H1 (cell line): ENCODE measurements at regions not wholly inside any gene's neighbourhood (a gene's known extent, or its start where the extent isn't known, plus 50 kb on each side); places are given as distances from the start of the nearest gene placed in this dataset.

Source experiments
- CTCF ChIA-PET: fragments of 300-600 bp; sonication (Branson Sonifier 250); formaldehyde crosslinking; loops from one replicate; lab custom pipeline; 2021; ENCODE audit not compliant: partially characterized antibody; lab: Charles Lee
- POLR2A ChIA-PET: fragments of 300-600 bp; sonication (Branson Sonifier 250); formaldehyde crosslinking; loops from one replicate; lab custom pipeline; 2021; ENCODE audit warnings: inconsistent platforms; ENCODE audit not compliant: partially characterized antibody; lab: Charles Lee
- DNase-seq, 2 experiments: peaks; one replicate each; pipeline versions ENCODE4 v3.0.0 to v3.0.0-alpha.2; 2010 to 2022; ENCODE audit warnings: low spot score in 2 of 2, low read depth in 1 of 2, mixed read lengths in 1 of 2
- FAIRE-seq: peaks from 2 replicates; lab custom pipeline; 2011; peaks lifted over from hg19 to GRCh38; lab: Jason Lieb, UNC
- H2AFZ ChIP-seq: 2 replicates; pipeline ENCODE4 v1.8.1; 2012; ENCODE audit warnings: low read length, inconsistent platforms
- H2AK5ac ChIP-seq: 2 replicates; pipeline ENCODE4 v1.6.1; 2013; ENCODE audit warnings: low read depth, low read length
- H2BK120ac ChIP-seq: replicated peaks from 2 replicates; pipeline ENCODE3; 2013; ENCODE audit warnings: low read depth, low read length, inconsistent platforms
- H2BK12ac ChIP-seq: 2 replicates; pipeline ENCODE4 v1.6.1; 2013; ENCODE audit warnings: low read depth, low read length
- H2BK15ac ChIP-seq: 2 replicates; pipeline ENCODE4 v1.6.1; 2013; ENCODE audit warnings: low read length
- H2BK20ac ChIP-seq: 2 replicates; pipeline ENCODE4 v1.6.1; 2013; ENCODE audit warnings: low read length
- H2BK5ac ChIP-seq: 2 replicates; pipeline ENCODE4 v1.6.1; 2013; ENCODE audit warnings: low read depth, low read length
- H3K14ac ChIP-seq: 2 replicates; pipeline ENCODE4 v1.6.1; 2013; ENCODE audit warnings: inconsistent platforms; ENCODE audit not compliant: insufficient read length
- H3K18ac ChIP-seq: 2 replicates; pipeline ENCODE4 v1.6.1; 2013; ENCODE audit warnings: low read length; ENCODE audit errors: extremely low read depth
- H3K23ac ChIP-seq: 2 replicates; pipeline ENCODE4 v1.6.1; 2013; ENCODE audit warnings: inconsistent platforms; ENCODE audit not compliant: insufficient read length
- H3K23me2 ChIP-seq: 2 replicates; pipeline ENCODE4 v1.6.1; 2013; ENCODE audit warnings: low read depth, low read length
- H3K27ac ChIP-seq: 2 replicates; pipeline ENCODE4 v1.6.1; 2011; ENCODE audit warnings: low read depth, low read length, inconsistent platforms
- H3K27me3 ChIP-seq, 4 experiments: replicated peaks in 1 of 4; 1 replicate in 1 of 4; 2 replicates in 3 of 4; pipeline versions ENCODE4 v1.6.1 to v1.8.1; 2011 to 2013; ENCODE audit warnings: low read length in 3 of 4, mild to moderate bottlenecking in 3 of 4, inconsistent platforms in 2 of 4, mixed read lengths in 2 of 4, moderate library complexity in 1 of 4; ENCODE audit not compliant: control insufficient read depth in 3 of 4, insufficient read depth in 3 of 4; ENCODE audit errors: extremely low read depth in 1 of 4
- H3K36me3 ChIP-seq, 4 experiments: 2 replicates each; pipeline versions ENCODE4 v1.6.1 to v1.8.1; 2011 to 2013; ENCODE audit warnings: mild to moderate bottlenecking in 4 of 4, low read length in 3 of 4, moderate library complexity in 2 of 4, control low read depth in 1 of 4, inconsistent platforms in 1 of 4; ENCODE audit not compliant: insufficient read depth in 4 of 4, control insufficient read depth in 2 of 4
- H3K4ac ChIP-seq: replicated peaks from 2 replicates; pipeline ENCODE3; 2013; ENCODE audit warnings: low read length, low read depth, mixed read lengths, inconsistent platforms; ENCODE audit not compliant: insufficient read length
- H3K4me1 ChIP-seq, 4 experiments: replicated peaks in 1 of 4; 1 replicate in 1 of 4; 2 replicates in 3 of 4; pipeline versions ENCODE4 v1.6.1 to v1.8.1; 2011 to 2013; ENCODE audit warnings: low read length in 3 of 4, inconsistent platforms in 2 of 4, mixed read lengths in 1 of 4; ENCODE audit not compliant: insufficient read depth in 4 of 4, control insufficient read depth in 3 of 4
- H3K4me2 ChIP-seq, 2 experiments: 2 replicates each; pipeline versions ENCODE4 v1.6.1 to v1.8.1; 2011 to 2013; ENCODE audit warnings: low read depth in 2 of 2, low read length in 2 of 2, control low read depth in 1 of 2, inconsistent platforms in 1 of 2, mild to moderate bottlenecking in 1 of 2; ENCODE audit not compliant: insufficient read depth in 1 of 2
- H3K4me3 ChIP-seq, 4 experiments: fragments of 200-600, 300-600 bp in 1 of 4; sonication (generic), shearing (Covaris generic), sonication (Bioruptor Twin) in 1 of 4; 2 replicates each; pipeline versions ENCODE4 v1.5.1 to v1.8.1; 2011 to 2016; ENCODE audit warnings: low read length in 4 of 4, low read depth in 3 of 4, control low read depth in 2 of 4, inconsistent platforms in 2 of 4, mild to moderate bottlenecking in 2 of 4, mixed read lengths in 1 of 4, moderate library complexity in 1 of 4; ENCODE audit not compliant: insufficient read depth in 2 of 4; ENCODE audit errors: extremely low read depth in 1 of 4
- H3K56ac ChIP-seq: replicated peaks from 2 replicates; pipeline ENCODE3; 2013; ENCODE audit warnings: low read depth, mild to moderate bottlenecking, mixed read lengths, low read length, inconsistent platforms; ENCODE audit not compliant: insufficient read length
- H3K79me1 ChIP-seq: 2 replicates; pipeline ENCODE4 v1.6.1; 2013; ENCODE audit warnings: low read depth, low read length, control low read depth
- H3K79me2 ChIP-seq, 2 experiments: 2 replicates each; pipeline versions ENCODE4 v1.6.1 to v1.8.1; 2012 to 2013; ENCODE audit warnings: low read length in 2 of 2, mild to moderate bottlenecking in 2 of 2, inconsistent platforms in 1 of 2; ENCODE audit not compliant: insufficient read depth in 2 of 2, control insufficient read depth in 1 of 2
- H3K9ac ChIP-seq, 4 experiments: replicated peaks in 1 of 4; 1 replicate in 1 of 4; 2 replicates in 3 of 4; pipeline versions ENCODE4 v1.6.1 to v1.8.1; 2011 to 2013; ENCODE audit warnings: low read depth in 3 of 4, low read length in 3 of 4, control low read depth in 2 of 4, mild to moderate bottlenecking in 2 of 4, moderate library complexity in 2 of 4, inconsistent platforms in 1 of 4; ENCODE audit errors: extremely low read depth in 1 of 4
- H3K9me3 ChIP-seq, 2 experiments: 2 replicates each; pipeline versions ENCODE4 v1.6.1 to v1.8.1; 2012 to 2013; ENCODE audit warnings: mild to moderate bottlenecking in 2 of 2, moderate library complexity in 2 of 2, control low read depth in 1 of 2, inconsistent platforms in 1 of 2, low read depth in 1 of 2, low read length in 1 of 2, mixed read lengths in 1 of 2; ENCODE audit not compliant: insufficient read depth in 2 of 2
- H4K20me1 ChIP-seq, 2 experiments: replicated peaks in 1 of 2; 2 replicates each; pipeline versions ENCODE3 to v1.8.1; 2011 to 2013; ENCODE audit warnings: inconsistent platforms in 2 of 2, low read length in 2 of 2, mild to moderate bottlenecking in 1 of 2; ENCODE audit not compliant: insufficient read depth in 2 of 2, control insufficient read depth in 1 of 2
- H4K5ac ChIP-seq: 2 replicates; pipeline ENCODE4 v1.6.1; 2013; ENCODE audit warnings: low read length, low read depth, mixed read lengths, inconsistent platforms; ENCODE audit not compliant: insufficient read length
- H4K8ac ChIP-seq: 2 replicates; pipeline ENCODE4 v1.8.0; 2013; ENCODE audit warnings: mild to moderate bottlenecking, moderate library complexity, low read length, inconsistent platforms; ENCODE audit not compliant: insufficient read depth; ENCODE audit errors: extremely low read depth
- H4K91ac ChIP-seq: replicated peaks from 2 replicates; pipeline ENCODE3; 2013; ENCODE audit warnings: low read length, mixed read lengths, inconsistent platforms; ENCODE audit not compliant: insufficient read length
- CEBPB ChIP-seq: IDR thresholded peaks from 2 replicates; pipeline ENCODE4 v1.6.1; 2012; ENCODE audit warnings: low read depth, low read length
- CHD2 ChIP-seq: IDR thresholded peaks from 2 replicates; pipeline ENCODE4 v1.6.1; 2012; ENCODE audit warnings: low read length, improper control_type of control experiment
- CREB1 ChIP-seq: IDR thresholded peaks from 2 replicates; pipeline ENCODE4 v1.6.1; 2012; ENCODE audit warnings: inconsistent platforms
- EGR1 ChIP-seq: IDR thresholded peaks from 2 replicates; pipeline ENCODE4 v1.6.1; 2011; ENCODE audit warnings: low read depth, low read length, borderline replicate concordance
- GTF2F1 ChIP-seq: IDR thresholded peaks from 2 replicates; pipeline ENCODE4 v1.6.1; 2012; ENCODE audit warnings: low read depth, low read length, improper control_type of control experiment, borderline replicate concordance
- HDAC6 ChIP-seq: IDR thresholded peaks from one replicate; pipeline ENCODE4 v1.7.1; 2012; ENCODE audit warnings: low read depth, mild to moderate bottlenecking, inconsistent platforms, low read length, moderate library complexity
- KDM5A ChIP-seq: fragments of 200-600 bp; IDR thresholded peaks from 2 replicates; pipeline ENCODE4 v1.7.1; 2012; ENCODE audit warnings: mild to moderate bottlenecking, low read length, inconsistent platforms, mixed read lengths
- NANOG ChIP-seq: IDR thresholded peaks from 2 replicates; pipeline ENCODE4 v1.6.1; 2011; ENCODE audit warnings: low read length, low read depth, mild to moderate bottlenecking, inconsistent platforms; ENCODE audit not compliant: insufficient read depth, poor library complexity, severe bottlenecking
- RAD21 ChIP-seq, 2 experiments: IDR thresholded peaks in 1 of 2; conservative IDR thresholded peaks in 1 of 2; 2 replicates each; pipeline ENCODE4 v1.6.1; 2011; ENCODE audit warnings: low read depth in 2 of 2, low read length in 2 of 2, improper control_type of control experiment in 1 of 2, inconsistent platforms in 1 of 2, mild to moderate bottlenecking in 1 of 2, moderate library complexity in 1 of 2
- SRF ChIP-seq: IDR thresholded peaks from 2 replicates; pipeline ENCODE4 v1.6.1; 2011; ENCODE audit warnings: mild to moderate bottlenecking, low read depth, low read length, moderate library complexity
- SUZ12 ChIP-seq: fragments of 200-600 bp; sonication (generic); IDR thresholded peaks from 2 replicates; pipeline ENCODE4 v1.6.1; 2012; ENCODE audit warnings: mild to moderate bottlenecking, inconsistent platforms, low read length, moderate library complexity, mixed read lengths
- TAF1 ChIP-seq: IDR thresholded peaks from 2 replicates; pipeline ENCODE4 v1.6.1; 2011; ENCODE audit warnings: mild to moderate bottlenecking, low read depth, low read length
- TCF12 ChIP-seq: IDR thresholded peaks from 2 replicates; pipeline ENCODE4 v1.6.1; 2011; ENCODE audit warnings: low read depth, mild to moderate bottlenecking, low read length
- TEAD4 ChIP-seq: IDR thresholded peaks from 2 replicates; pipeline ENCODE4 v1.6.1; 2012; ENCODE audit warnings: low read depth, low read length, inconsistent platforms, mixed read lengths
- WGBS, 2 experiments: shearing (Covaris generic) in 1 of 2; methylation state at CpG; one replicate each; pipeline versions ENCODE4 v1.1.6 to v1.1.7; 2013 to 2015; ENCODE audit warnings: low lambda C conversion rate in 2 of 2, mixed read lengths in 2 of 2, inconsistent platforms in 1 of 2, low coverage in 1 of 2, missing lambda C conversion rate in 1 of 2; ENCODE audit not compliant: insufficient replicate concordance in 2 of 2, insufficient coverage in 1 of 2, insufficient read length in 1 of 2; ENCODE audit errors: extremely low coverage in 1 of 2, missing lambda C conversion rate in 1 of 2; 5-methylcytosine and 5-hydroxymethylcytosine counted together
- TF ChIP-seq, protein P1 (sequence below): IDR thresholded peaks from 2 replicates; pipeline ENCODE4 v1.6.1; 2011; ENCODE audit warnings: low read length, improper control_type of control experiment

- DNase-seq, result no peak
- Histone ChIP-seq H3K23me2 (peaks cover 13% of the 10 kb centered on the region), H3K4me3 (no peak overlapping the region), H4K91ac (no peak overlapping the region), H4K8ac (no peak overlapping the region), H3K27ac (no peak overlapping the region), H2BK12ac (no peak overlapping the region), H3K56ac (no peak overlapping the region), H3K4me2 (no peak overlapping the region), H4K20me1 (peaks cover 0 to 6% of the 10 kb centered on the region in 2 experiments), H2BK120ac (no peak overlapping the region), H3K79me2 (no peaks in the 10 kb centered on the region), H3K9ac (no peak overlapping the region), H3K9me3 (no peaks in the 10 kb centered on the region), H2BK5ac (no peak overlapping the region), H3K4me1 (no peaks in the 10 kb centered on the region; a peak in 1 of 7 replicates), H2BK20ac (no peak overlapping the region), H3K79me1 (no peaks in the 10 kb centered on the region), H3K27me3 (no peaks in the 10 kb centered on the region), H3K23ac (no peak overlapping the region), H3K4ac (no peak overlapping the region), H2AK5ac (no peak overlapping the region), H3K14ac (no peak overlapping the region), H3K18ac (no peak overlapping the region), H2AFZ (no peak overlapping the region), H4K5ac (no peak overlapping the region), H2BK15ac (no peak overlapping the region), H3K36me3 (no peaks in the 10 kb centered on the region)
- 89% methylated on average over 9 of the region's 9 CpGs; no CpG with 5 or more reads in 1 of the 2 experiments for WGBS, 2 experiments
- no peak for FAIRE-seq
- ChIA-PET CTCF (no interaction called here), POLR2A (no interaction called here)
- TF ChIP-seq CREB1, result no peak
- no peak for TF ChIP-seq TCF12
- no peak for TF ChIP-seq EGR1
- no peak for TF ChIP-seq NANOG
- TF ChIP-seq HDAC6, result no peak
- no peak for TF ChIP-seq TAF1
- TF ChIP-seq RAD21 (IDR thresholded peaks at IDR 0.05 in 1 of 2, conservative IDR thresholded peaks at IDR 0.05 in 1 of 2; ENCODE audit: low read depth in 2 of 2, low read length in 2 of 2), result no peak
- TF ChIP-seq SUZ12, result no peak
- TF ChIP-seq, protein P1, sequence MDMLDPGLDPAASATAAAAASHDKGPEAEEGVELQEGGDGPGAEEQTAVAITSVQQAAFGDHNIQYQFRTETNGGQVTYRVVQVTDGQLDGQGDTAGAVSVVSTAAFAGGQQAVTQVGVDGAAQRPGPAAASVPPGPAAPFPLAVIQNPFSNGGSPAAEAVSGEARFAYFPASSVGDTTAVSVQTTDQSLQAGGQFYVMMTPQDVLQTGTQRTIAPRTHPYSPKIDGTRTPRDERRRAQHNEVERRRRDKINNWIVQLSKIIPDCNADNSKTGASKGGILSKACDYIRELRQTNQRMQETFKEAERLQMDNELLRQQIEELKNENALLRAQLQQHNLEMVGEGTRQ, result no peak
- TF ChIP-seq TEAD4, result no peak
- TF ChIP-seq CHD2, result no peak
- no peak for TF ChIP-seq GTF2F1
- TF ChIP-seq SRF, result no peak
- TF ChIP-seq KDM5A, result no peak
- no peak for TF ChIP-seq CEBPB
These were observed 240.7 kb upstream of the C1orf174 start for GRCh38 chr1:4140821-4141220.
